Memory B cell (primary cell): ENCODE measurements at regions not wholly inside any gene's neighbourhood (a gene's known extent, or its start where the extent isn't known, plus 50 kb on each side); places are given as distances from the start of the nearest gene placed in this dataset.

Experiments
- ATAC-seq: fragments of 150-1000 bp; cut with Tn5 transposase; 2 replicates; pipeline ENCODE4 v1.10.0; 2021; ENCODE audit warnings: low read depth, mild to moderate bottlenecking, moderate library complexity
- DNase-seq, 2 donors: peaks; one replicate each; pipeline ENCODE4 v3.0.0; 2022; ENCODE audit warnings: low spot score in 2 of 2
- H3K27ac Mint-ChIP-seq: one replicate; pipeline ENCODE4 v1.8.0; 2022; ENCODE audit warnings: mild to moderate bottlenecking, moderate library complexity, mixed read lengths
- H3K27me3 Mint-ChIP-seq: one replicate; pipeline ENCODE4 v1.8.0; 2022; ENCODE audit warnings: mixed read lengths
- H3K36me3 Mint-ChIP-seq: one replicate; pipeline ENCODE4 v1.8.0; 2022; ENCODE audit warnings: mild to moderate bottlenecking, mixed read lengths
- H3K4me1 Mint-ChIP-seq: one replicate; pipeline ENCODE4 v1.8.0; 2022; ENCODE audit warnings: mixed read lengths
- H3K4me3 Mint-ChIP-seq: one replicate; pipeline ENCODE4 v1.8.0; 2022; ENCODE audit warnings: mild to moderate bottlenecking, moderate library complexity, mixed read lengths
- H3K9me3 Mint-ChIP-seq: one replicate; pipeline ENCODE4 v1.8.0; 2022; ENCODE audit warnings: mixed read lengths

DNA sequence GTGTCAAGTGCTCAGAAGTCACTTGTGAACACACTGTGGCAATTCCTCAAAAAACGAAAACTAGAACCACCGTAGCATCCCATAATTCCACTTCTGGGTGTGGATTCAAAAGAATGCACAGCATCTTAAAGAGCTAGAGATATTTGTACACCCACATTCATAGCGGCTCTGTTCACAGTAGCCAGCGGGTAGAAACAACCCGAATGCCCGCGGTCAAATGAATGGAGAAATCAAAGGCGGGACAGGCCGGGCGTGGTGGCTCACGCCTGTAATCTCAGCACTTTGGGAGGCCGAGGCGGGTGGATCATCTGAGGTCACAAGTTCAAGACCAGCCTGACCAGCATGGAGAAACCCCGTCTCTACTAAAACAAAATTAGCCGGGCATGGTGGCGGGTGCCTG, 337.5 kb downstream of the SEC14L1 start:
- no peaks in the 10 kb centered on the region for H3K9me3 Mint-ChIP-seq
- no peak for ATAC-seq
- H3K36me3 Mint-ChIP-seq, result peaks cover 12% of the 10 kb centered on the region
- no peak overlapping the region for H3K4me3 Mint-ChIP-seq
- no peak overlapping the region for H3K27ac Mint-ChIP-seq
- no peaks in the 10 kb centered on the region for H3K27me3 Mint-ChIP-seq
- H3K4me1 Mint-ChIP-seq, result peaks cover 45% of the 10 kb centered on the region
- DNase-seq, result no peak

DNA sequence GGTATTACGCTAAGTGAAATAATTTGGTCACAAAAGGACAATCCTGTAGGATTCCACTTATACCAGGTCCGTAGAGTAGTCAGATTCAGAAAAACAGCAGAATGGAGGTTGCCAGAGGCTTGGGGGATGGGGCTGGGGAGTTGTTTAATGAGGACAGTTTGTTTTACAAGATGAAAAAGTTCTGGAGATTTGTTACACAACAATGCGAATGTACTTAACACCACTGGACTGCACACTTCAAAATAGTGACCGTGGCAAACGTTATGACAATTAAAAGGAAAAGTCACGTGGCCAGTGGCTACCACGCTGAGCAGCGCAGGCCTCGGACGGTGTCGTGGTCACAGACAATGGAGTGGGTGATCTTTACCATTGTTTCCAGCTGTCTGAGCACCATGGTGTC, 338.1 kb downstream of the SEC14L1 start:
- Mint-ChIP-seq H3K27ac (peak overlapping the region; percentile 50), H3K27me3 (no peaks in the 10 kb centered on the region), H3K9me3 (no peaks in the 10 kb centered on the region), H3K4me1 (peaks cover 39% of the 10 kb centered on the region), H3K36me3 (peaks cover 11% of the 10 kb centered on the region), H3K4me3 (no peak overlapping the region)
- ATAC-seq (no peak), DNase-seq (no peak)

DNA sequence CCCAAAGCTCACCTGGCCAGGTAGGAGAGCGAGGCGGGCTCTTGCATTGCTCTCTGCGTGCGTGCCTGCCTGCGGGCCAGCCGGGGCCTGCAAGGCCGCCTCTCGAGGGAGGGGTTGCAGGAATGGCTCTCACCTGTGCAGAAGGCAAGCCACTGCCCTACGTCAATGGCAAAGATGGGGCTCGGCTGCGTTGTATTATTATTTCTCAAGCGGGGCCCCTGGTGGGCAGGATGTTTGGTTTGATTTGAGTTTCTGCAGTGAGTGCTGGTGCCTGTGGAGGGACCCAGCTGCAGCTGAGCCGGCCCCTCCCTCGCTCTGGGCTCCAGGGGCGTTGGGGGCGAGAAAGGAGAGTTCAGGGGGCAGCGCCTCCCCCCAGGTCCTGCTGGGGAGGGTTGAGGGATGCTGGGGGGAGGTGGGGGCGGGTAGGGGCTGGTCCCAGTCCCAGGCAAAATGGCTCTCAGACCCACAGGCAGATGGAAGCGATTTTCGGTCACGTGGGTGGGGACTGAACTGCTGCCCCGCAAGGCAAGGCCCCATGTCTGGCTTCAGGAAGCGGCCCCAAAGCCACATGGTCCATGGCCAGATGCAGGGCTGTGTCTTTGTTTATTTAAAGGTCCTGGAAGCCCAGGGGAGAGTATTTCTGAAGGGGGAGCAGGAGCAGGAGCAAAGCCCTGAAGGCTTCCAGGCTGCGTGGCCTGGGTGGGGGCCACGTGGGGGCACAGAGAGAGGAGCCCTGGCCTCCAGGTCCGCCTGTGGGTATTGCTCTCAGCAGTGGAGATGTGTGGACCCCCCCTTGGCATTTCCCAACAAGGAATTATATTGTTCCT, 338.8 kb downstream of the SEC14L1 start:
- Mint-ChIP-seq H3K36me3 (peaks cover 11% of the 10 kb centered on the region), H3K4me3 (no peak overlapping the region), H3K27ac (peak overlapping the region; percentile 50), H3K27me3 (no peaks in the 10 kb centered on the region), H3K4me1 (peaks cover 32% of the 10 kb centered on the region), H3K9me3 (no peaks in the 10 kb centered on the region)
- ATAC-seq (no peak), DNase-seq (no peak)

DNA sequence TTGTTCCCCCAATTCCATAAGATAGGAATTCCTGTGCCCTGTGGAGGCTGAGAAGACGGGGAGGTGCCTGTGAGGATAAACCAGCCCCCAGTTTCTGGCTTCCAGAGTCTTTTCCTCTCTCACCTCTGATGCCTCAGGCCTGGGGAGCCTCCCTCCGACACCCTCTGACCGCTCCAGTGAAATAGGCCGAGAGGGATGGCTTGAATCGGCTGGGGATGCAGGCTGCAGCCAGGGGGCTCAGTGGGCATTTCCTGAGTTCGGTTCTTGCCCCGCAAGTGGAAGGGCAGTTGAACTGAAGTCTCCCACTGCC, 339.4 kb downstream of the SEC14L1 start:
- DNase-seq (no peak), ATAC-seq (no peak)
- no peaks in the 10 kb centered on the region for H3K27me3 Mint-ChIP-seq
- H3K36me3 Mint-ChIP-seq, result peaks cover 11% of the 10 kb centered on the region
- H3K27ac Mint-ChIP-seq, result no peak overlapping the region
- no peak overlapping the region for H3K4me3 Mint-ChIP-seq
- no peaks in the 10 kb centered on the region for H3K9me3 Mint-ChIP-seq
- peaks cover 28% of the 10 kb centered on the region for H3K4me1 Mint-ChIP-seq

DNA sequence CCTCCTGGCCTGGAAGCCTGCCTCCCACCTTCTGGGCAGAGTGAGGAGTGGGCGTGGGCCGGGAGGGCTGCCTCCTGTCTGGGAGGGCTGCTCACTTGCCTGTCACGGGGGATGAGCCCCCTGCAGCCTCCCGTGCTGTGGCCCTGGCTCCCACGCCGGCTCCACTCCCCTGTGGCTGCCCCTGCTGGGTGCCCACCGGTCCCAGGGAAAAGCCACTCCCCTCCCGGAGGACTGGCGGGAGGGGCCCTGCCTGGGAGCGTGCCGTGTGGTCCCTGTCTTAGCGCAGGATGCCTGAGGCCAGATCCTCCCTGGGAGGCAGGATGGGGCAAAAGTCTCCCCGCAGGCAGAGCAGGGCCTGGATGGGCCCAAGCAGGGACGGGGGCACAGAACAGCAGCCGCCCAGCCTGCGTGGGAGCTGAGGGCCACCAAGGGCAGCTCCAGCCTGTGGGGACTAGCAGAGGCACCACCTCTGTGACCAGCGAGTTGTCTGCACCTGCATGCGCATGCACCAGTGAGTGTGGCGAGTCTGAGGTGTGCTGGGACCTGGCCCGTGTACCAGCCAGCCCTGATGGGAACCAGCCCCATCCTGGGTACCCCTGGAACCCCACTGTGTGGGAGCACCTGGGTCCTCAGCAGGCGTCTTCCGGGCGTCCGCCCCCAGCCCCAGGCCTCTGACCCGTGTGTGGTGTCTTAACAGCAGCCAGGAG, 339.9 kb downstream of the SEC14L1 start:
- Mint-ChIP-seq H3K9me3 (no peaks in the 10 kb centered on the region), H3K36me3 (peaks cover 10% of the 10 kb centered on the region), H3K27me3 (no peaks in the 10 kb centered on the region), H3K27ac (no peak overlapping the region), H3K4me1 (peaks cover 23% of the 10 kb centered on the region), H3K4me3 (no peak overlapping the region)
- no peak for DNase-seq
- ATAC-seq, result no peak

DNA sequence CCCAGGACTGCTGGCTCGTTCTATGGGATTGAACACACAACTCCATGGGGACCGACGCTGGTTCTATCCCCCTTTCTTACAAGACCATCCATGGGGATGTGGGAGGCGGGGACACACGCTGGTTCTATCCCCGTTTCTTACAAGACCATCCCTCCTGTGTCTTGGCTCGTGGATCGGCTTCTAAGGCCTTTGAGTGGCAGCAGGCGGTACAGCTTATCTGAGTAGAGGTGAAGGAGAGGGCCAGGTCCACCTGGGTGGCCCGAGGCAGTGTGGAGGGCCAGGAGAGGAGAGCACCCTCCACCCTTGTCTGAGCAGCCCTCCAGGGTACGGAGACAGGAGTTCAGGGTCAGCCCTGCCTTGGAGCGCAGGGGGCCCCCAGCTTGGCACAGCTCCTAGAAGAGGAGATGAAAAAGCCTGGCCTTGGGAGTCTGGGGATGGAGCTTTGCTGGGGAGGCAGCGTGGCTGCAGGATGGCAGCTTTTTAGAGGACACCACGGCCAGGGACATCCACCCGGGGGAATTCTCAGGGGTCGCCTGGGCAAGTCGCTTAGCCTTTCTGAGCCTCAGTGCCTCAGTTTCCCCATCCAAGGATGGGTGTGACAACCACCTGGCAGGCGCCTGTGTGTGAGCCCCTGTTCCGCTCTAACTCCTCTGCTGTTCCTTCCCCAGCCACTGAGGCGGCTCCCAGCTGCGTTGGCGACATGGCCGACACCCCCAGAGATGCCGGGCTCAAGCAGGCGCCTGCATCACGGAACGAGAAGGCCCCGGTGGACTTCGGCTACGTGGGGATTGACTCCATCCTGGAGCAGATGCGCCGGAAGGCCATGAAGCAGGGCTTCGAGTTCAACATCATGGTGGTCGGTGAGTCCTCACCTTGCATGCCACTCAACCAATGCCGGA, 341.0 kb downstream of the SEC14L1 start:
- Mint-ChIP-seq H3K4me1 (peaks cover 26% of the 10 kb centered on the region), H3K4me3 (no peak overlapping the region), H3K27ac (peak overlapping the region; percentile 42), H3K27me3 (no peaks in the 10 kb centered on the region), H3K36me3 (peaks cover 16% of the 10 kb centered on the region), H3K9me3 (no peaks in the 10 kb centered on the region)
- DNase-seq (no peak), ATAC-seq (no peak)

DNA sequence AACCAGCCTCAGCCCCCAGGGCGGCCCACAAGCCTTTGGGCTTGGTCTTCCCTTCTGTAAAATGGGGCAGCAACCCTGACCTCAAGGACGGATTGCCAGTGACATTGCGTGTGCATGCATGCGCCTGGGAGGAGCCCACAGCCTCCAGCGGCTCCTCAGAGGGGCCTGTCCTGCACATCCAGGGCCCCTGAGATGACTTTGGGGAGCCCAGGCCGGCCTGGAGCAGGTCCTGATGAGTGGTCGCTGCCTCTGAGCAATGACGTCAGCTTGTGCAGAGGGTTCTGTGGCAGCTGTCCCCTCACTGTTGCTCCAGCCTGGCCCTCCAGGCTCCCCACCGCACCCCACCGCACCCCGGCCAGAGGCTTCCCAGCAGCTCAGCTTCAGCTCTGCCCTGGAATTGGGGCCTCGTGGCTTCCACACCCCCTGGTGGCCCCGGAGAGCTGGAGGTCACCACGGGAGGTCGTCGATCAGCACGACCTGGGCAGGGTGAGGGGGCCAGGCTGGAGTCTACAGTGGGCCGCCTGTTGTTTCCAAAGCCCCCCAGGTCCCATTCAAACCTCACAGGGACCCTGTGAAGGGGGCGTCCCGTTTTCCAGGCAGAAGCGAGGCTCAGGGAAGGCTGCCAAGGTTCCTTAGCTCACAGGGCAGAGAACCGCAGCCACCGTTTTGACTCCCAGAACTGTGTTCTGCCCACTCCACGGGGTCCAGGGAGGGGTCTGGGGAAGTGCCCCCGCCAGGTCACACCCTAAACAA, 341.8 kb downstream of the SEC14L1 start:
- Mint-ChIP-seq H3K4me1 (peaks cover 19% of the 10 kb centered on the region), H3K4me3 (no peak overlapping the region), H3K36me3 (peaks cover 16% of the 10 kb centered on the region), H3K27me3 (no peaks in the 10 kb centered on the region), H3K9me3 (no peaks in the 10 kb centered on the region), H3K27ac (no peak overlapping the region)
- DNase-seq (no peak), ATAC-seq (no peak)

DNA sequence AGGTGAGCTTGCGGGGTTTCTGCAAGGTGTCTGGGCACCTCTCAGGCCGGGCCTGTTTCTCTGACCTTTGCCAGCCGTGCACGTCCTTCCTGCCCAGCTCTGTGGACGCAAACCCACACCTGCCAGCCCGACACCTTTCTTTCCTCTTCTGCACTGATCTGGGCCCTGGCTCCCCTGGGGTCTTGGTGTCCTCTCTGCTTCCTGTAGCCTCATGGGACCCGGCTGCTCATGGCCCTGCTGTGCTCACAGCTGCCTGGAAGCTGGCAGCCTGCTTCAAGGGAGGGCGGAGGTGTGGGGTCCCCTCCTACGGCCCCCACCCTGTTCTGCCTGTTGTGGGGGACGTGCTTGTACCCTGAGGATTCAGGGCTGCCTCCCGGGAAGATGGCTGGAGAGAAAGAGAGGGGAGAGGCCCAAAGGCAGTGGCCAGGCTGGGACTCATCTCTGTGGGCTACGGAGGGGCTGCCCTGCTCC, 342.4 kb downstream of the SEC14L1 start:
- ATAC-seq, result no peak
- no peaks in the 10 kb centered on the region for H3K9me3 Mint-ChIP-seq
- no peak for DNase-seq
- H3K4me3 Mint-ChIP-seq, result no peak overlapping the region
- peaks cover 17% of the 10 kb centered on the region for H3K4me1 Mint-ChIP-seq
- peaks cover 14% of the 10 kb centered on the region for H3K36me3 Mint-ChIP-seq
- H3K27me3 Mint-ChIP-seq, result no peaks in the 10 kb centered on the region
- H3K27ac Mint-ChIP-seq, result no peak overlapping the region

DNA sequence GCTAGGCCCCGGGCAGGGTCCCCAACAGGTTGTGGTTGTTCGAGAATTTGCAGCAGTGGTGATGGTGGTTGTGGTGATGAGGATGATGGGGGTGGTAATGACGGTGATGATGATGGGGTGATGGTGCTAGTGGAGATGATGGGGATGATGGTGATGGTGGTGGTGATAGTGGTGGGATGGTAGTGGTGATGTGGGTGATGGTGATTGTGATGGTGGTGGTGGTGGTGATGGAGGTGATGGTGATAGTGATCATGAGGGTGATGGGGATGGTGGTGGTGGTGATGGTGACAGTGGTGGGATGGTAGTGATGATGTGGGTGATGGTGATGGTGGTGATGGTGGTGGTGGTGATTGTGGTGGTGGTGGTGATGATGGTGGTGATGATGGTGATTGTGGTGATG, 343.3 kb downstream of the SEC14L1 start:
- H3K36me3 Mint-ChIP-seq, result peaks cover 17% of the 10 kb centered on the region
- H3K27me3 Mint-ChIP-seq, result no peaks in the 10 kb centered on the region
- no peak for DNase-seq
- no peak for ATAC-seq
- no peaks in the 10 kb centered on the region for H3K9me3 Mint-ChIP-seq
- no peak overlapping the region for H3K4me3 Mint-ChIP-seq
- no peak overlapping the region for H3K27ac Mint-ChIP-seq
- peaks cover 14% of the 10 kb centered on the region for H3K4me1 Mint-ChIP-seq

DNA sequence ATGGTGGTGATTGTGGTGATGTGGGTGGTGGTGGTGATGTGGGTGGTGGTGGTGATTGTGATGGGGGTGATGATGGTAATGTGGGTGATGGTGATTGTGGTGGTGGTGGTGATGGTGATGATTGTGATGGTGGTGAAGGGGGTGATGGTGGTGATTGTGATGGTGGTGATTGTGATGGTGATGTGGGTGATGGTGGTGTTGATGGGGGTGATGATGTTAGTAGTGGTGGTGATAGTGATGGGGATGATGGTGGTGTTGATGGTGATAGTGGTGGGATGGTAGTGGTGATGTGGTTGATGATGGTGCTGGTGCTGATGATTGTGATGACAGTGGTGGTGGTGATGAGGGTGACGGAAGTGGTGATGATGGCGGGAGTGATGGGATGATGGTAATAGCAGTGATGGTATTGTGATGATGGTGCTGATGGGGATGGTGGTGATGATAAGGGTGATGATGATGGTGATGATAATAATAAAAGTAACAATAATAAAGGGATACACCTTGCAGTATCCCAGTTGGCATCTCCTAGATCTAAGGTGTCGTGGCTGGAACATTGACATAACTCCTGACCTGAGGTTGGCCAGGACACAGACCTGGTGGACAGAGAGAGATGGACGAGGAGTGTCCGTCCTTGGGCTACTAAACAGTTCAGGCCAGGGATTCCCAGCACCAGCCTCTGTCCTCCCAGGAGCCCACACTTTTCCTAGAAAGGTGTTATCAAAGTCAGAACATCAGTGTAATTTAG, 344.5 kb downstream of the SEC14L1 start:
- no peak for ATAC-seq

DNA sequence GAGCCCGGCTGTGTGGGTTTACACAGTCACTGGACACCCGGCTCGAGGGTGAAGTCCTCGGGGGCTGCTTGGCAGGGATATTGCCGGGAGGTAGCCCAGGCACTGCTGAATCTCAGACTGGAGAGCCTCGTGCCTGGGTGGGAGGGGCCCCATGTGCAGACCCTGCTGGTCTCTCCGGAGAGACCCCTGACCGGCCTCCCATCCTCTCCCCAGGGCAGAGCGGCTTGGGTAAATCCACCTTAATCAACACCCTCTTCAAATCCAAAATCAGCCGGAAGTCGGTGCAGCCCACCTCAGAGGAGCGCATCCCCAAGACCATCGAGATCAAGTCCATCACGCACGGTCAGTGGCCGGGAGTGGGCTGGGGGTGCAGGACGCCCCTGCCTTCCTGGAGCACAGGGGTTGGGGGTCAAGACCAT, 346.5 kb downstream of the SEC14L1 start:
- DNase-seq, result no peak
- no peak overlapping the region for H3K4me3 Mint-ChIP-seq
- H3K27ac Mint-ChIP-seq, result no peak overlapping the region
- H3K4me1 Mint-ChIP-seq, result peaks cover 16% of the 10 kb centered on the region
- no peak for ATAC-seq
- peaks cover 16% of the 10 kb centered on the region for H3K36me3 Mint-ChIP-seq
- H3K9me3 Mint-ChIP-seq, result no peaks in the 10 kb centered on the region
- H3K27me3 Mint-ChIP-seq, result no peaks in the 10 kb centered on the region

More for the DNA sequence above, 344.5 kb downstream of the SEC14L1 start:
- Mint-ChIP-seq H3K4me3 (no peak overlapping the region), H3K36me3 (peaks cover 17% of the 10 kb centered on the region), H3K27me3 (no peaks in the 10 kb centered on the region), H3K27ac (no peak overlapping the region), H3K9me3 (no peaks in the 10 kb centered on the region), H3K4me1 (peaks cover 14% of the 10 kb centered on the region)
- no peak for DNase-seq

DNA sequence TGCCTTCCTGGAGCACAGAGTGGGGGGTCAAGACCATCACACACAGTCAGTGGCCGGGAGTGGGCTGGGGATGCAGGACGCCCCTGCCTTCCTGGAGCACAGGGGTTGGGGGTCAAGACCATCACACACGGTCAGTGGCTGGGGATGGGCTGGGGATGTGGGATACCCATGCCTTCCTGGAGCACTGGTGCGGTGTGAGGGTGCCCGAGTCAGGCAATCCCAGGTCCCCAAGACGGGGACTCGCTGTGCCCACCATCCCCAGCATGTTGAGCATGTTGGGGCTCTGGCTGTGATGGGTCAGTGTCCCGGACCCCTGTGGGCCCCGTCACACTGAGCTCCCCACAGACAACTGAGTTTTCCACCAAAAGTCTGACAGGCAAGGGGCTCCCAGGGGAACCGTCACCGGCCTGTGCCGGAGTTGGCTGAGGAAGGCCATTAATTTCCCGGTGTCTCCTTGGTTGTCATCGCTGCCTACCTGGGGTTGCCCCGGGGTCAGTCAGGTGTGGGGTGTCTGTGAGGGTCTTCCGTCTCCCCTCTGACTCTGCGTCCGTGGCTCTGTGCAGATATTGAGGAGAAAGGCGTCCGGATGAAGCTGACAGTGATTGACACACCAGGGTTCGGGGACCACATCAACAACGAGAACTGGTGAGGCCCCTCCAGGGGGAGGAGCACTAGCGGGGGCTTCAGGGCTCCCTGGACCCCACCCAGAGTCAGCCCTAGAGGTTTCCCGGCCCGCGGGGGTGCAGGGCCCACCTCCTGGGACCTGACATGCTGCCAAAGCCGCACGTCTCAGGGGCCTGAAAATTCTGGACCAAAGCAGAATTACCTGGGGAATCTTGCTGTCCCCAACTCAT, 347.1 kb downstream of the SEC14L1 start:
- no peaks in the 10 kb centered on the region for H3K27me3 Mint-ChIP-seq
- no peak overlapping the region for H3K27ac Mint-ChIP-seq
- DNase-seq (no peak), ATAC-seq (no peak)
- H3K36me3 Mint-ChIP-seq, result peaks cover 16% of the 10 kb centered on the region
- no peak overlapping the region for H3K4me3 Mint-ChIP-seq
- H3K9me3 Mint-ChIP-seq, result no peaks in the 10 kb centered on the region
- peaks cover 19% of the 10 kb centered on the region for H3K4me1 Mint-ChIP-seq
